GM12864 (cell line): ENCODE measurements at regions not wholly inside any gene's neighbourhood (a gene's known extent, or its start where the extent isn't known, plus 50 kb on each side); places are given as distances from the start of the nearest gene placed in this dataset.

Experiments
- DNase-seq: peaks from one replicate; pipeline ENCODE4 v3.0.0-alpha.2; 2011; ENCODE audit warnings: low read depth
- H3K4me3 ChIP-seq: 2 replicates; pipeline ENCODE4 v1.5.1; 2011; ENCODE audit warnings: mild to moderate bottlenecking, low read depth, low read length, control low read depth
- TF ChIP-seq, protein P1 (sequence below): IDR thresholded peaks from 2 replicates; pipeline ENCODE4 v1.5.1; 2011; ENCODE audit warnings: low read depth, mild to moderate bottlenecking, moderate library complexity, low read length, control low read depth, inconsistent platforms; ENCODE audit errors: missing control alignments

DNA sequence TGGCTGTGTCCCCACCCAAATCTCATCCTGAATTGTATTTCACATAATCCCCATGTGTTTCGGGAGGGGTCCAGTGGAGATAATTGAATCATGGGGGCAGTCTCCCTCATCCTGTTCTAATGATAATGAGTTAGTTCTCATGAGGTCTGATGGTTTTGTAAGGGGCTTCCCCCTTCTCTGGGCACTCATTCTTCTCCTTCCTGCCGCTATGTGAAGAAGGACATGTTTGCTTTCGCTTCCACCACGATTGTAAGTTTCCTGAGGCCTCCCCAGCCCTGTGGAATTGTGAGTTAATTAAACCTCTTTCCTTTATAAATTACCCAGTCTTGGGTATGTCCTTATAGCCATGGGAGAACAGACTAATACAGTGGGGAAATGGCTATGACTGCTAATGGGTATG is 72.7 kb upstream of the ZNF648 start:
- TF ChIP-seq, protein P1, sequence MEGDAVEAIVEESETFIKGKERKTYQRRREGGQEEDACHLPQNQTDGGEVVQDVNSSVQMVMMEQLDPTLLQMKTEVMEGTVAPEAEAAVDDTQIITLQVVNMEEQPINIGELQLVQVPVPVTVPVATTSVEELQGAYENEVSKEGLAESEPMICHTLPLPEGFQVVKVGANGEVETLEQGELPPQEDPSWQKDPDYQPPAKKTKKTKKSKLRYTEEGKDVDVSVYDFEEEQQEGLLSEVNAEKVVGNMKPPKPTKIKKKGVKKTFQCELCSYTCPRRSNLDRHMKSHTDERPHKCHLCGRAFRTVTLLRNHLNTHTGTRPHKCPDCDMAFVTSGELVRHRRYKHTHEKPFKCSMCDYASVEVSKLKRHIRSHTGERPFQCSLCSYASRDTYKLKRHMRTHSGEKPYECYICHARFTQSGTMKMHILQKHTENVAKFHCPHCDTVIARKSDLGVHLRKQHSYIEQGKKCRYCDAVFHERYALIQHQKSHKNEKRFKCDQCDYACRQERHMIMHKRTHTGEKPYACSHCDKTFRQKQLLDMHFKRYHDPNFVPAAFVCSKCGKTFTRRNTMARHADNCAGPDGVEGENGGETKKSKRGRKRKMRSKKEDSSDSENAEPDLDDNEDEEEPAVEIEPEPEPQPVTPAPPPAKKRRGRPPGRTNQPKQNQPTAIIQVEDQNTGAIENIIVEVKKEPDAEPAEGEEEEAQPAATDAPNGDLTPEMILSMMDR, result no peak
- no peak overlapping the region for H3K4me3 ChIP-seq
- no peak for DNase-seq

DNA sequence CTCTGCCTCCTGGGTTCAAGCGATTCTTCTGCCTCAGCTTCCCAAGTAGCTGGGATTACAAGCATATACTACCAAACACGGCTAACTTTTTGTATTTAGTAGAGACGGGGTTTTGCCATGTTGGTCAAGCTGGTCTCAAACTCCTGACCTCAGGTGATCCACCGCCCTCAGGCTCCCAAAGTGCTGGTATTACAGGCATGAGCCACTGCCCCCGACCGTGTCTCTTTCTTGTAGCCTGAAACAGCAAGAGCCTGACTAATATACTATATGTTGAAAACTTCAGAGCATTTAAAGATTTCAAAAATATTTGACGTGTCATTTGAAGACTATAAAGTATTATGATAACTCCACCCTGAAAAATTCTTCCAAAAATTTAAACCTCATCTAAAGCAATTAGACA is 71.7 kb upstream of the ZNF648 start:
- no peak for DNase-seq
- TF ChIP-seq, protein P1, result no peak
- no peak overlapping the region for H3K4me3 ChIP-seq

- no peak overlapping the region for H3K4me3 ChIP-seq
- DNase-seq, result no peak
- TF ChIP-seq, protein P1, result no peak
Observed at GRCh38 chr1:182129398-182129797, 67.9 kb upstream of the ZNF648 start.

GRCh38 chr1:182128502-182128901 is 67.0 kb upstream of the ZNF648 start:
- TF ChIP-seq, protein P1, result no peak
- DNase-seq, result no peak
- no peak overlapping the region for H3K4me3 ChIP-seq

DNA sequence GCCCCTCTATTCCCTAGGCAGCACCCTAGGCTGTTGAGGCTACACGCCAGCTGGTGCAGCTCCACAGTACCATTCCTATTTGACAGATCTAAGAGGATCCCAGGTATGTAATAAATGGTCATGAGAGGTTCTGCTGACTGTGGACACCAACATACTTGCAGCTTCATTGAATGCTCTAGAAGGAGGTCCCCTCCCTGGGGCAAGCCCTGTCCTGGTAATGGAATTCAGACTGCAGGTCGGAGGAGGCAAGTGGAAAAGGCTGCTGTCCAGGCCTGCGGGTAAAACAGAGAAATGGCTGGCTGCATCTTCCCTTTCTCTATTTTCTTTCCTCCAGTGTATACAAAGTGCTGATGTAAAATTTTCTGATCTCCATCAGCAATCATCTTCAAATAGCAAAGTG is 66.1 kb upstream of the ZNF648 start:
- no peak overlapping the region for H3K4me3 ChIP-seq
- no peak for DNase-seq
- TF ChIP-seq, protein P1, result no peak

DNA sequence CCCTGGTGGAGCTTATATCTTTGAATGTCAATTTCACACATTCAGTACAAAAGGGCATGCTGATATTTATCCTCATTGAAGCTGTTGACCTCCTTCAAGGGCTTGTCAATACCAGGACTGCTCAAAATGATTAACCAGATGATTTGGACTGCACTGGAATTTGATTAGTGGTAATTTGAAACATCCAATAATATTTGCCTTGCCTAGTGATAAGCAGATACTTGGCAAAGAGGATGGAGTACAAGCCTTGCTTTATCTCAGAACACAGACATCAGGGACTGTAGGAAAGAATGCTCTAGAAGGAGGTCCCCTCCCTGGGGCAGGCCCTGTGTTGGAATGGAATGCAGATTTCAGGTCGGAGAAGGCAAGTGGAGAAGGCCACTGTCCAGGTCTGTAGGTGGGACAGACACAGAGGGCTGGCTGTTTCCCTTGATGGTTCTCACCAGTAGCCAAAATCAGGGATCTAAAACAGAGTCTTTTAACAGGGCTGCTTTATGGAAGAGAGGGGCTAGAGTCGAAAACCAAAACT is 64.8 kb upstream of the ZNF648 start:
- TF ChIP-seq, protein P1, result no peak
- DNase-seq, result no peak
- no peak overlapping the region for H3K4me3 ChIP-seq

- no peak for DNase-seq
- no peak overlapping the region for H3K4me3 ChIP-seq
- TF ChIP-seq, protein P1, result no peak
Observed at GRCh38 chr1:182122913-182123260, 61.4 kb upstream of the ZNF648 start.
